ENCODE measurements at regions not wholly inside any gene's neighbourhood (a gene's known extent, or its start where the extent isn't known, plus 50 kb on each side); places are given as distances from the start of the nearest gene placed in this dataset.

- no peak for DNase-seq (ENCODE audit: low spot score)
Measured at GRCh38 chr11:130585545-130585944, 137.1 kb downstream of the ADAMTS15 start.

DNA sequence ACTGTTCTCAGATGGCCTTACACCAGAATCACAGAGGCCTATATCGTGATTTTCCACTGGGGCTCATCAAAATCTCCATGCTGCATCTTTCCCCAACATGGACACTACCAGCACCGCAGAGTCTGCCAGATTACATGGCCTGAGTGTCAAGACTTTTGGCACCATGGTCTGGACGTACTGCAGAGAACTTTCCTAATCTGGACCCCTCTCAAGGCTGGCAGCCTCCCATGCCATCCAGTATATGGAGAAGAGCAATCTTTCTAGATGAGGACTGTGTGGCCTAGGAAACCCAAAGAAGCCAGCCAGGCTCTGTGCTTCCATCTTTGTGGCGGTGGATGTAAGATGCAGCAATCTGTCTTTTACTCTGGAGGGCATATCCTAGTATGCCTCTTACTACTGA, 139.2 kb downstream of the ADAMTS15 start:
- no peak for DNase-seq (ENCODE audit: low spot score)

- no peak for DNase-seq (ENCODE audit: low spot score)
Measured at GRCh38 chr11:130588471-130588870, 140.0 kb downstream of the ADAMTS15 start.

DNA sequence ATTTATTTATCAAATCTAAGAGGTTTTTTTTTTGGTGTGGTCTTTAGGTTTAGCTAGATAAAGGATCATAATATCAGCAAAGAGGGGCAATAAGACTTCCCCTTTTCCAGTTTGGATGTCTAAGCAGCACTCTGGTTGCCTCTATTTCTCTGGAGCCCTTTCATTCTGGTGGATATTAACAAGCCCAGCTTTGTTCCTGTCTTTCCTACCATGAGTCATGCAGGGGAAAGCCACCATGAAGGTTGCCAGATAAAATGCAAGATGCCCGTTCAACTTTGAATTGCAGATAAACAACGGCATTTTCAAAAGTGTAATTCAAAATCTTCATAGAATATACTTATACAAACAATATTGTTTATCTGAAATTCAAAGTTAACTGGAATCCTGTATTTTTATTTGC, 143.6 kb downstream of the ADAMTS15 start:
- DNase-seq (ENCODE audit: low spot score), result no peak

GRCh38 chr11:130593064-130593463, 144.6 kb downstream of the ADAMTS15 start:
- no peak for DNase-seq (ENCODE audit: low spot score)

DNA sequence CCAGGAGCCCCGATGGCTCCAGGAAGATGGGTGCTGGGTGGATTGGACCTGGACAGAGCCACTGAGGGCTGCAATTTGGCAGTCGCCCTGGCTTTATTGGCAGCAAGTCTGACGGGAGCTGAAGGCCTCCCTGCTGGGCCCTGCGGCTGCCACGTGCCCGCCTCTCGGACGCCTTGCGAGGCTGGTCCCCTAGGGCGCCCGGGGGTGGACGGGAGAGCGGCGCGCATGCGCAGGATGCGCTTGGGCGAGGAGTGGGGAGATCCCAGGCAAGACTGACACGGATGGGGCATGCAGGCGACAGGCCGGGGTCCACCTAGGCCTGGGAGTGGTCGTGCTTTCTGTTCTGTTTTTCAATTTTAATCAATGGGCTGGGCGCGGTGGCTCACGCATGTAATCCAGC, 150.0 kb downstream of the ADAMTS15 start:
- DNase-seq (ENCODE audit: low spot score), result no peak

GRCh38 chr11:130599073-130599654, 150.7 kb downstream of the ADAMTS15 start:
- no peak for DNase-seq (ENCODE audit: low spot score)

DNA sequence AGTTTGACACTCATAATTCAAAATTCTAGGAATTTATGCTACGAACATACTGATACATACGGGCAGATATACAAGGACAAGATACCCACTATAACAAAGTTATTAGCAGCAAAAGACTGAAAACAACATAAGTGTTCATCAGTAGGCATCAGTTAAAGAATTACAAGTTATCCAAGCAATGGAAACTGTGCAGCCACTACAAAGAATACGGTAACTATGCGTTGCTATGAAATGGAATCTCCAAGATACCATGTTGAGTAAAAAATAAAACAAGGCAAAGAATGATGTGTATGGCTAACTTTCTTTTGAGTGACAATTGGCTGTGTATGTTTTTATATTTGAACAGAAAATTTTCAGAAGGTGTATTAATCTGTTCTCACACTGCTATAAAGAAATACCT, 151.7 kb downstream of the ADAMTS15 start:
- no peak for DNase-seq (ENCODE audit: low spot score)

GRCh38 chr11:130600616-130601015, 152.2 kb downstream of the ADAMTS15 start:
- no peak for DNase-seq (ENCODE audit: low spot score)

DNA sequence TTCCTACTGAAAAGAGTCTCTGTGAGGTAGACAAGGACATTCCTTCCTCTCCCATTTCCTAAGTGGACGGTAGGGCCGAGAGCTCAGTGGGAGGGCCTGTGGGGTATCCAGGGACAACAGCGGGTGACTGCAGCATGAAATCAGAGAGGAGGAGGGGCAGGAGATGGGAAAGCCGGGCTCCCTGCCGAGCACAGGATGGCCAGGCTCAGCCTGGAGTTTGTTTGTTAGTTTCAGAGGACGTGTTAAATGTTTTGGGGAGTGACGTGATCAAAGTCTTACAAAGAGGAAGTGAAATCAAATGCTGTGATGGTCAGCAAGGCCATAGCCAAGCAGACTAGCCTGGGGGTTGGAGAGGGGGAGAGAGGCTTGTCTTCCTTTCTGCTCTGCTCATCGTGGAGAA, 152.7 kb downstream of the ADAMTS15 start:
- no peak for DNase-seq (ENCODE audit: low spot score)

DNA sequence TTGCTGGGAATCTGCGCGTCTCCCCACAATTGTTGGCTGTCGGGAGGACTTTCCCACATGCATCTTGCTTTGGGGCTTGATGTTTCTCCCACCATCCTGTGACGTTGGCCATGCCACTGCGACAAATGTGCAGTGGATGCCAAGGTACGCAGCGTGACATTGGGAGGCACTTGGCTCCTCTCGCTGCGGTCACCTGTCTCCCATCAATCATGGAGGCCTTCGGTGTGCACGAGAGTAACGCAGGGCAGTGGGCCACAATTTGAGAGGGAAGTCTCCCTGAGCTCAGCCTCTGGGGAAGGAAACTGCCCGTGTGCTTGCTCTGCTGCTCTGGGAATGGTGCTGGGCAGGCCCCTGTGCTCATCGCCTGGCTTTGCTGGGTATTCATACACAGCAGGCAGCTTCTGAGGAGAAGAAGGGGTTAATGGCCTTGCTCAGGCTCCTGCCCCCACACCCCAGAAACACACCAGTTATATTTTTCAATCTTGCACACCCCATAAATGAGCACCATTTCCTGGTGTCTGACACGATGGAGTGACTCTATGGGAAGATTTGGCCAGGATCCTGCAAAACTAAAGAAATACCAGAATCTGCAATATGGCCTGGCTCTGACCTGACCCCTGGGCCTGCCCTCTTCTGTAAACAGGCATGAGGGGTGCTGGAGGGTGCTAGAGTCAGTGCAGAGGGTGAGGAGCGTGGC, 153.5 kb downstream of the ADAMTS15 start:
- no peak for DNase-seq (ENCODE audit: low spot score)

GRCh38 chr11:130602641-130603334, 154.3 kb downstream of the ADAMTS15 start:
- DNase-seq (ENCODE audit: low spot score), result no peak

DNA sequence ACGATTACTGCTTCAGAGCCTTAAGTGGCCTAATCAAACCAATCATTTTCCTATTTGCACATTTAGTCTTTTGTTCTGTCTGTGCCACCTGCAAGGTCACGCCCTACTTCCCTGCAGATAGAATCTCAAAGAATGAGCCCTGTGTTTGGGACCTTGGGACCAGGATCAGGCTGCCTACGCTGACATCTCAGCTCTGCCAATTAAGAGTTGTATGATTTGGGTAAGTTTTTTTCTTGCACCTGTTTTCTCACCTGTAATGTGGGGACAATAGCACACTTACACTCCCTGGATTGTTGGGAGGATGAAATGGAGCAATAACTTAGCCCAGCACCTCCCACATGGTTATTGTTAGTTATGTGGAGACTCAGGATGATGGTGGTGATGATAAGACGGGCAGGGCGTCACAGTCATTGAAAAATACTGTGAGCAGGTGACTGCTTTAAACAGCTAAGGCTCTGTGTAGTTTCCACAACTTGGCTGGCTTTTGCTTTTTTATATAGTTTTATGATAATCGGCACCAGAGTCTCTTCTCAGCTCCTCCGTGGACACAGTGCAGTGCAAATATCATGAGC, 155.0 kb downstream of the ADAMTS15 start:
- DNase-seq (ENCODE audit: low spot score), result no peak

DNA sequence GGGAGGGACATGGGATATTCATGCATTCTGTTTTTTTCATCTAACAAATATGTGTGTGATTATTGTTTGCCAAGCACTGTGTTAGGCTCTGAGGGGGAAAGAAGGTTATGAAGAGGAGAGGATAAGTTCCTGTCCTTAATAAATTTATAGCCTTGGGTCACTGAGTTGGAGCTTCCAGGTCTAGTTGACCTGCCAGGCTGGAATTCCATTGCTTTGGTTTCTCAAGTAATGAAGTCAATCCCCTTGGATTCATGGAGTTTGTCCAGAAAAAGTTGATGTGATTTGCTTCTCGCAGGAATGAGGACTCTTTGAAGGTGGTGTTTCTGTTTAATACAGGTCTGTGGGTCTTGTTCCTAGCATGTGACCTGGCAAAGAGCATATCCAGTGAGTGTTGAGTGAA, 156.2 kb downstream of the ADAMTS15 start:
- no peak for DNase-seq (ENCODE audit: low spot score)

DNA sequence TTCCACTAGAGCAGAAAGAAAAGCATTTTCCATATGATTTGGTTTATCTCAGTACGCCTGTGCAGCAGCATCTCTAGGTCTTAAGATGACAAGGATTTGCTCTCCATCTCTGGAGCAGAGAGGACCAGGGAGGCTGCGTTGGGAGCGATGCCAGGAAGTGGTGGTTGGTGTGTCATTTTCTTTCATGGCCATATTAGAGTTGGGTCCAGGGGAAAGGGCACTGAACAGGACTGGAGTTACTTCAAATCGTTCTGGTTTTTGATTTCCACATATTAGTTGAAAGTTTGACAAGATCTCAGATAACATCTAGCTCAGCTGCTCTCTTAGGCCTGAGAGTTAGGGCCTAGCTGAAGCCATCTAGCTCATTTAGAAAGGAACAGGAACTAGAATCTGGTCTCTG, 157.7 kb downstream of the ADAMTS15 start:
- DNase-seq (ENCODE audit: low spot score), result no peak

DNA sequence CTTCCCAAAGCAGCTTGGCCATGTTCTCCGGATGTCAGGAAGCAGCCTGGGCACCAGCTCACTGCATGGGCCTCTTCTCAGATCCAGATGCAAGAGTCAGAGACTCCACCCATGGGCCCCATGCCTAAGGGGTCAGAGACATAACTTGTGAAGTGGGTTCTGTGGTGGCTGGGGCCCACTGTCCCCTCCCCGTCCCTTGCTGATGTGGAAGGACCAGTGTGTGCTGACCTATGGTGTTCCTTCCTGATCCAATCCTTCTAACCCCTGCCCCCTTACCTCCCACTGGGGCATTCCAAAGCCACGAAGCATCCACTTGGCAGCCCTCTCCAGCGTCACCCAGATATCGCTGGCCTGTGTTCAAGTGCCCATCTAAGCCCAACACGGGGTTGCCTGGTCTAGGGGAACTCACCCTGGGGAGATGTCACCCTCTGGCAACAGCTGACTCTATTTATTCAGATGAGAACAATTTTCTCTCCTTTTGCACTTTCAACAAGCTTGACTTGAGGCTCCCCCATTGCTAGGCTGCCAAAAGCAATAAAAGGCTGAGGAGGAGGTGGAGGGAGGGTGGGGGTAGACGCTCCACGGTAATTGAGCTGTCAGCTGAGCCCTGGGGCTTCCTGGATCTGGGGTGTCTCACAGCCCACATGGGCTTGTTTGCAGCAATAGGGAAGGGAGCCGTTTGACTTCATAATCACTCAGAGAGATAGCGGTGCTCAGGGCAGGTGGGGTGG, 158.5 kb downstream of the ADAMTS15 start:
- no peak for DNase-seq (ENCODE audit: low spot score)

- DNase-seq (ENCODE audit: low spot score), result no peak
Measured at GRCh38 chr11:130608287-130608686, 159.8 kb downstream of the ADAMTS15 start.

DNA sequence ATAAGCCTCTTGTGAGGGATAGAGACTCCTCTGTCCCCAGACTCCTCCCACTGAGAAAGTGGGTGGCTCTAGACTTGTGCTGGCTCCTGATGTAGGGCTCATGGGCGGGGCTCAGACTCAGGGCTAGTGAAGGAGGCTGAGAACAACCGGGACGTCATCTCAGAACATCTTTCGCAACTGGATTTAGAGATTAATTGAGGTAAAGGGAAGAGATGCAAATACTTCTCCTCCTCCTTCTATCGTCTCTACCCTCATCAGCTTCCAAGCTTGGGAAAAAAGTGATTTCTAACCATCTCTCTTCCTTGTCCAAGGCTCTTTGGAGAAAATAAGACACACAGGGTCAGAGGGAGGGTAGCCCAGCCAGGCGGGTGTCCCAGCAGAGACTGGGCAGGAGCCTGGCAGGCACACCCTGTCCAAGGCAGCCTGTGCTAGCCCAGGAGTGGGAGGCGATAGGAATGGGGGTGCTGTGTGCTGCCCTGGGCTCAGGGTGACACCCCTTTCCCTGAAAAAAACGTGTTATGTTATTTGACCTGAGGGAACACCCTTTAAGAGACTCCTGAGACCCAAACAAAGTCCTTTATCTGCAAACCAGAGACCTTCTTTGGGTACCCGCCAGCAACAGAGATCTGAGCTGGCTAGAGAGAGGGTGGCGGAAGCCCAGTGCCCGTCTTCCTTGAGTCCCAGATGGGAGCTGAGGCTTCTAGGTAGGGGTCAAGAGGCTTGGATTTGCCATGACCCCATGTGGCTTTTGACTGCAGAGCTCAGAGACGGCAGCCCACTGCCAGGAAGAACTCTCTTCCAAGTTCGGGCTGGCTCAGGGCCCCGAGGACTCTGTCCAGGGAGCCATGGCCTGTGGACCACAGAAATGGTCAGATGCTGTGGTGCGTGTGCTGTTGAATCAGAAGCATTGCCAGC, 160.9 kb downstream of the ADAMTS15 start:
- DNase-seq (ENCODE audit: low spot score), result peak; percentile 19

DNA sequence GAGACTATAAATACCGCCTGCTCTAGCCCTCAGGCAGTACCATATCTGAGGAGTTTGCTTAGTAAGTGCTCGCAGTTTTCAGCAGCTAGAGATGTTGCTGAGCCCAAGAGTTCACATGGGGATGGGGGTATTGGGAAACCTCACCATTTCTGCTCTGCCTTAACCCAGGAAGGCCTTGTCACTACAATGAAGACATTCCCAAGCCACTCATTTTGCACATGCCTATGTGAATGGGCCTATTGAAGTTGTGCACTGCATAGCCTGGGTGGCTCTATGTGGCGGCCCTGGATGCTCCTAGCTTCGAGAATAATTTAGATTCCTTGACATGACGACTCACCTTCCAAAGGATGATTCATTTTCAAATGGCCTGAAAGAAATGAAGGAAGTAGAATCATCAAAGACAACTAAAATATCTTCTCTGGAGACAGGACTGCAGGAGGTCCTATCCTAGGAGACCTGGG, 163.4 kb downstream of the ADAMTS15 start:
- no peak for DNase-seq (ENCODE audit: low spot score)

DNA sequence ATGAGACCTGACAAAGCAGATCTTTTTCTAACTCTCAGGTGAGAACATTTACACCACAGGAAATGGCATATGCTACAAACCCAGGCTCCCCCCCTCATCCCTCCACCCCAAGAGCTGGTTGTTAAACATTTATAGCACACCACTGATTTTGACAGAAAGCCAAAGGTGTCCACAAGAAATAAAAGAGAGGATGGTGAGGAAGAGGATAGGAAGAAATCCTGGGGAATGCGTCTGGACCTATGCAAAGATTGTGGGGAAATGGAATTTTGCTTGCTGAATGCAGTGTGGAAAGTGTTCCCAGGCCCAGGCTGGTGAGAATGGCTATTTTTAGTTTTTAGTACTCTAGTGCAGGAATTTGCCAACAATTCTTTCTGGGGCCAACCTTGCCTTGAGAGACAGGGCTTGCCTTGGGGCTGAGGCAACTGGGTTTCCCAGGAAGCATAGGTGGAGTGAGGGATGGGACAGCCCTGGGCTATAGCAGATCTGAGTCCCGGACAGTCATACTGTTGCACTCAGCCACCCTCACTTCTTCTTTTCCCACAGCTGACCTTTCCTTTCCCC, 163.9 kb downstream of the ADAMTS15 start:
- DNase-seq (ENCODE audit: low spot score), result no peak

- no peak for DNase-seq (ENCODE audit: low spot score)
Measured at GRCh38 chr11:130613396-130613795, 165.0 kb downstream of the ADAMTS15 start.

Measured in cerebellar cortex (tissue), 1 donor.